ENCODE measurements at regions not wholly inside any gene's neighbourhood (a gene's known extent, or its start where the extent isn't known, plus 50 kb on each side); places are given as distances from the start of the nearest gene placed in this dataset.

DNA sequence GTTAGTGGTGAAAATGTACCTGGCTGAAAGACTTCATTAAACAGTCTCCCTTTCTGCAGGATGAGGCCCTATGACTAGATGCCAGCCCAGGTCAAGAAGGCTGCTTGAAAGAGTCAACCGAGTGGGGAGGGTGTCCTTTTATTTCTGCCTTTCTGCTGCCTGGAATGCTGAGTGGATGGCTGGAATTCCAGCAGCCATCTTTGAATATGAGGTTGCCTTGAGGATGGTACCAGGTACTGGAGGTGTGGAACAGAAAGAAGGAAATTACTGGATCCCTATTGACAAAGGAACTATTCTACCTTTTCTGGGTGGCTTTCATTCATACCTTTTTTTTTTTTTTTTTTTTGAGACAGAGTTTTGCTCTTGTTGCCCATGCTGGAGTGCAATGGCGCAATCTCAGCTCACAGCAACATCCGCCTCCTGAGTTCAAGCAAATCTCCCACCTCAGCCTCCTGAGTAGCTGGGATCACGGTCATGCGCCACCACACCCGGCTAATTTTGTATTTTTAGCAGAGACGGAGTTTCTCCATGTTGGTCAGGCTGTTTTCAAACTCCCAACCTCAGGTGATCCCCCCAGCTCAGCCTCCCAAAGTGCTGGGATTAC, 89.5 kb upstream of the SLC22A11 start:
- Histone ChIP-seq H3K9me3 (ENCODE audit: control insufficient read depth, insufficient read depth, low read depth, low read length) (no peaks in the 10 kb centered on the region), H3K27ac (ENCODE audit: low read length) (no peak overlapping the region), H3K4me1 (ENCODE audit: control insufficient read depth, insufficient read depth, low read length) (no peaks in the 10 kb centered on the region), H3K36me3 (ENCODE audit: control insufficient read depth, insufficient read depth, low read length) (no peaks in the 10 kb centered on the region), H3K4me3 (ENCODE audit: low read depth in 2 of 2, low read length in 2 of 2) (no peak overlapping the region), H3K27me3 (ENCODE audit: control insufficient read depth, insufficient read depth, low read length) (peaks cover 9% of the 10 kb centered on the region; the same call in 1 of the 2 replicates)
- in situ Hi-C loops (cut with HindIII; ENCODE audit: low pct_unique_long_range_greater_than_20kb, low sequenced_read_pairs) (no loop called here), intact Hi-C loops (cut with micrococcal nuclease; ENCODE audit: unreplicated experiment) (no loop called here)
- TF ChIP-seq SIN3A (IDR thresholded peaks at IDR 0.05; ENCODE audit: borderline replicate concordance, insufficient read depth, low read depth, low read length) = no peak
- TF ChIP-seq POLR2AphosphoS5 (IDR thresholded peaks at IDR 0.05; ENCODE audit: low read depth, low read length) = no peak
- TF ChIP-seq, protein P1, sequence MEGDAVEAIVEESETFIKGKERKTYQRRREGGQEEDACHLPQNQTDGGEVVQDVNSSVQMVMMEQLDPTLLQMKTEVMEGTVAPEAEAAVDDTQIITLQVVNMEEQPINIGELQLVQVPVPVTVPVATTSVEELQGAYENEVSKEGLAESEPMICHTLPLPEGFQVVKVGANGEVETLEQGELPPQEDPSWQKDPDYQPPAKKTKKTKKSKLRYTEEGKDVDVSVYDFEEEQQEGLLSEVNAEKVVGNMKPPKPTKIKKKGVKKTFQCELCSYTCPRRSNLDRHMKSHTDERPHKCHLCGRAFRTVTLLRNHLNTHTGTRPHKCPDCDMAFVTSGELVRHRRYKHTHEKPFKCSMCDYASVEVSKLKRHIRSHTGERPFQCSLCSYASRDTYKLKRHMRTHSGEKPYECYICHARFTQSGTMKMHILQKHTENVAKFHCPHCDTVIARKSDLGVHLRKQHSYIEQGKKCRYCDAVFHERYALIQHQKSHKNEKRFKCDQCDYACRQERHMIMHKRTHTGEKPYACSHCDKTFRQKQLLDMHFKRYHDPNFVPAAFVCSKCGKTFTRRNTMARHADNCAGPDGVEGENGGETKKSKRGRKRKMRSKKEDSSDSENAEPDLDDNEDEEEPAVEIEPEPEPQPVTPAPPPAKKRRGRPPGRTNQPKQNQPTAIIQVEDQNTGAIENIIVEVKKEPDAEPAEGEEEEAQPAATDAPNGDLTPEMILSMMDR (IDR thresholded peaks at IDR 0.05) = no peak
- no peak for TF ChIP-seq TCF7L2 (IDR thresholded peaks at IDR 0.05; ENCODE audit: low read depth, low read length)
- TF ChIP-seq, protein P2, sequence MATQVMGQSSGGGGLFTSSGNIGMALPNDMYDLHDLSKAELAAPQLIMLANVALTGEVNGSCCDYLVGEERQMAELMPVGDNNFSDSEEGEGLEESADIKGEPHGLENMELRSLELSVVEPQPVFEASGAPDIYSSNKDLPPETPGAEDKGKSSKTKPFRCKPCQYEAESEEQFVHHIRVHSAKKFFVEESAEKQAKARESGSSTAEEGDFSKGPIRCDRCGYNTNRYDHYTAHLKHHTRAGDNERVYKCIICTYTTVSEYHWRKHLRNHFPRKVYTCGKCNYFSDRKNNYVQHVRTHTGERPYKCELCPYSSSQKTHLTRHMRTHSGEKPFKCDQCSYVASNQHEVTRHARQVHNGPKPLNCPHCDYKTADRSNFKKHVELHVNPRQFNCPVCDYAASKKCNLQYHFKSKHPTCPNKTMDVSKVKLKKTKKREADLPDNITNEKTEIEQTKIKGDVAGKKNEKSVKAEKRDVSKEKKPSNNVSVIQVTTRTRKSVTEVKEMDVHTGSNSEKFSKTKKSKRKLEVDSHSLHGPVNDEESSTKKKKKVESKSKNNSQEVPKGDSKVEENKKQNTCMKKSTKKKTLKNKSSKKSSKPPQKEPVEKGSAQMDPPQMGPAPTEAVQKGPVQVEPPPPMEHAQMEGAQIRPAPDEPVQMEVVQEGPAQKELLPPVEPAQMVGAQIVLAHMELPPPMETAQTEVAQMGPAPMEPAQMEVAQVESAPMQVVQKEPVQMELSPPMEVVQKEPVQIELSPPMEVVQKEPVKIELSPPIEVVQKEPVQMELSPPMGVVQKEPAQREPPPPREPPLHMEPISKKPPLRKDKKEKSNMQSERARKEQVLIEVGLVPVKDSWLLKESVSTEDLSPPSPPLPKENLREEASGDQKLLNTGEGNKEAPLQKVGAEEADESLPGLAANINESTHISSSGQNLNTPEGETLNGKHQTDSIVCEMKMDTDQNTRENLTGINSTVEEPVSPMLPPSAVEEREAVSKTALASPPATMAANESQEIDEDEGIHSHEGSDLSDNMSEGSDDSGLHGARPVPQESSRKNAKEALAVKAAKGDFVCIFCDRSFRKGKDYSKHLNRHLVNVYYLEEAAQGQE (IDR thresholded peaks at IDR 0.05; ENCODE audit: insufficient read depth in 1 of 2, low read depth in 2 of 2, low read length in 1 of 2) = no peak
- ATAC-seq (no peak), DNase-seq (ENCODE audit: low read depth, low spot score) (no peak)
- CTCF ChIA-PET = no interaction called here
- POLR2A ChIA-PET = interaction anchor here (0.7 kb wide), 1 partner anchor 62 kb away, joined by 16 read pairs; no protein-coding TSS in a partner anchor
- no TSS peak for BruUV-seq (replicated peaks)

DNA sequence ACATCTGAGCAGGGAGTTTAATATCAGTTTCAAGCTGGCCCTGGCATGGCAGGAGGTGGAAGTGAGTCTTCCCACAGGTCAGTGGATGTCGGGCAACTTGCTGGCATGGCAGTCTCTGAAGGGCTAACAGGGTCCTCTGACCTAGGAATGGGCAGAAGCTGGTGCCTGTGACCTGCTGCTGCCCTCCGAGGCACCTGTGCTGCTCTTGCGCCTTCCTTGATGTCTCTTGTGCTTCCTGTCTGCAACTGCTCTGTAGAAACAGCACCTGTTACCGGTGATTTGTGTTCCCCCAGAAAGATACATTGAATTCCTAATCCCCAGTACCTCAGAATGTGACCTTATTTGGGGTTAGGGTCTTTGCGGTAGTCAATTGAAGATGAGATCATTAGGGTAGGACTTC, 86.5 kb upstream of the SLC22A11 start:
- BruUV-seq (replicated peaks) = no TSS peak
- POLR2A ChIA-PET = no interaction called here
- H3K4me3 ChIP-seq (ENCODE audit: low read depth in 2 of 2, low read length in 2 of 2) = no peak overlapping the region
- H3K4me1 ChIP-seq (ENCODE audit: control insufficient read depth, insufficient read depth, low read length) = no peaks in the 10 kb centered on the region
- no peak overlapping the region for H3K27ac ChIP-seq (ENCODE audit: low read length)
- in situ Hi-C loops (cut with HindIII; ENCODE audit: low pct_unique_long_range_greater_than_20kb, low sequenced_read_pairs) = no loop called here
- intact Hi-C loops (cut with micrococcal nuclease; ENCODE audit: unreplicated experiment) = no loop called here
- TF ChIP-seq TCF7L2 (IDR thresholded peaks at IDR 0.05; ENCODE audit: low read depth, low read length) (no peak), POLR2AphosphoS5 (IDR thresholded peaks at IDR 0.05; ENCODE audit: low read depth, low read length) (no peak), SIN3A (IDR thresholded peaks at IDR 0.05; ENCODE audit: borderline replicate concordance, insufficient read depth, low read depth, low read length) (no peak)
- TF ChIP-seq, protein P1 (IDR thresholded peaks at IDR 0.05) = no peak
- TF ChIP-seq, protein P2 (IDR thresholded peaks at IDR 0.05; ENCODE audit: insufficient read depth in 1 of 2, low read depth in 2 of 2, low read length in 1 of 2) = no peak
- no peak for DNase-seq (ENCODE audit: low read depth, low spot score)
- peaks cover 24% of the 10 kb centered on the region for H3K27me3 ChIP-seq (ENCODE audit: control insufficient read depth, insufficient read depth, low read length)
- no peak for ATAC-seq
- CTCF ChIA-PET = interaction anchor here (0.5 kb wide), 1 partner anchor 12 kb away, joined by 4 read pairs; no protein-coding TSS in a partner anchor
- no peaks in the 10 kb centered on the region for H3K9me3 ChIP-seq (ENCODE audit: control insufficient read depth, insufficient read depth, low read depth, low read length)
- H3K36me3 ChIP-seq (ENCODE audit: control insufficient read depth, insufficient read depth, low read length) = no peaks in the 10 kb centered on the region
